Endodermal cell (in vitro differentiated cells): ENCODE measurements at regions not wholly inside any gene's neighbourhood (a gene's known extent, or its start where the extent isn't known, plus 50 kb on each side); places are given as distances from the start of the nearest gene placed in this dataset.

ENCODE experiments used
- DNase-seq: peaks from one replicate; pipeline ENCODE4 v3.0.0-alpha.2; 2017
- H3K27ac ChIP-seq: 2 replicates; pipeline ENCODE4 v1.5.1; 2013; ENCODE audit warnings: mild to moderate bottlenecking, low read depth, low read length, moderate library complexity
- H3K27me3 ChIP-seq: 2 replicates; pipeline ENCODE4 v1.6.1; 2013; ENCODE audit warnings: mild to moderate bottlenecking, low read length, moderate library complexity; ENCODE audit not compliant: insufficient read depth, control insufficient read depth, poor library complexity, severe bottlenecking
- H3K36me3 ChIP-seq: 2 replicates; pipeline ENCODE4 v1.7.0; 2013; ENCODE audit warnings: mild to moderate bottlenecking, low read length, moderate library complexity; ENCODE audit not compliant: control insufficient read depth, insufficient read depth
- H3K4me1 ChIP-seq: one replicate; pipeline ENCODE4 v1.7.0; 2013; ENCODE audit warnings: low read length; ENCODE audit not compliant: control insufficient read depth, insufficient read depth
- H3K4me3 ChIP-seq: 2 replicates; pipeline ENCODE4 v1.5.1; 2013; ENCODE audit warnings: mild to moderate bottlenecking, low read length, moderate library complexity
- H3K9ac ChIP-seq: 2 replicates; pipeline ENCODE4 v1.6.1; 2013; ENCODE audit warnings: mild to moderate bottlenecking, low read length, moderate library complexity; ENCODE audit not compliant: poor library complexity, severe bottlenecking; ENCODE audit errors: extremely low read depth
- H3K9me3 ChIP-seq: 2 replicates; pipeline ENCODE4 v1.6.1; 2013; ENCODE audit warnings: mild to moderate bottlenecking, low read length, moderate library complexity; ENCODE audit not compliant: control insufficient read depth
- H3K27ac Mint-ChIP-seq: 2 replicates; pipeline ENCODE4 v1.8.0; 2020; ENCODE audit warnings: mixed read lengths
- H3K27me3 Mint-ChIP-seq: 2 replicates; pipeline ENCODE4 v1.8.0; 2021; ENCODE audit warnings: mild to moderate bottlenecking, mixed read lengths; ENCODE audit not compliant: insufficient read depth
- H3K36me3 Mint-ChIP-seq: 2 replicates; pipeline ENCODE4 v1.8.0; 2020; ENCODE audit warnings: low read depth, mixed read lengths
- H3K4me1 Mint-ChIP-seq: 2 replicates; pipeline ENCODE4 v1.8.0; 2020; ENCODE audit warnings: mixed read lengths
- H3K4me3 Mint-ChIP-seq: 2 replicates; pipeline ENCODE4 v1.8.0; 2020; ENCODE audit warnings: mild to moderate bottlenecking, moderate library complexity, mixed read lengths
- H3K9me3 Mint-ChIP-seq: 2 replicates; pipeline ENCODE4 v1.8.0; 2020; ENCODE audit warnings: mild to moderate bottlenecking, mixed read lengths
- WGBS, 2 experiments: methylation state at CpG; one replicate each; pipeline versions ENCODE4 v1.1.5 to v1.1.7; 2013; ENCODE audit warnings: missing lambda C conversion rate in 2 of 2, mixed read lengths in 1 of 2; ENCODE audit not compliant: insufficient coverage in 1 of 2, insufficient read length in 1 of 2; 5-methylcytosine and 5-hydroxymethylcytosine counted together
- TF ChIP-seq, protein P1 (sequence below): fragments of 200-600 bp; sonication (generic); conservative IDR thresholded peaks from 2 replicates; pipeline ENCODE4 v1.5.0; 2021; ENCODE audit warnings: antibody characterized with exemption, mild to moderate bottlenecking

GRCh38 chr16:16782153-16782552 lies 403.2 kb downstream of the NPIPA7 start:
- Histone ChIP-seq H3K4me1 (no peaks in the 10 kb centered on the region), H3K27ac (no peak overlapping the region), H3K9ac (no peak overlapping the region), H3K36me3 (no peaks in the 10 kb centered on the region), H3K4me3 (no peak overlapping the region), H3K27me3 (peaks cover 8% of the 10 kb centered on the region), H3K9me3 (peaks cover 8% of the 10 kb centered on the region)
- Mint-ChIP-seq H3K27me3 (peaks cover 34% of the 10 kb centered on the region), H3K9me3 (peaks cover 13% of the 10 kb centered on the region), H3K4me3 (no peak overlapping the region), H3K27ac (no peak overlapping the region), H3K4me1 (peaks cover 29% of the 10 kb centered on the region), H3K36me3 (no peaks in the 10 kb centered on the region)
- no peak for DNase-seq
- 78 to 90% methylated on average over 2 to 4 of the region's 4 CpGs for WGBS, 2 experiments
- TF ChIP-seq, protein P1, sequence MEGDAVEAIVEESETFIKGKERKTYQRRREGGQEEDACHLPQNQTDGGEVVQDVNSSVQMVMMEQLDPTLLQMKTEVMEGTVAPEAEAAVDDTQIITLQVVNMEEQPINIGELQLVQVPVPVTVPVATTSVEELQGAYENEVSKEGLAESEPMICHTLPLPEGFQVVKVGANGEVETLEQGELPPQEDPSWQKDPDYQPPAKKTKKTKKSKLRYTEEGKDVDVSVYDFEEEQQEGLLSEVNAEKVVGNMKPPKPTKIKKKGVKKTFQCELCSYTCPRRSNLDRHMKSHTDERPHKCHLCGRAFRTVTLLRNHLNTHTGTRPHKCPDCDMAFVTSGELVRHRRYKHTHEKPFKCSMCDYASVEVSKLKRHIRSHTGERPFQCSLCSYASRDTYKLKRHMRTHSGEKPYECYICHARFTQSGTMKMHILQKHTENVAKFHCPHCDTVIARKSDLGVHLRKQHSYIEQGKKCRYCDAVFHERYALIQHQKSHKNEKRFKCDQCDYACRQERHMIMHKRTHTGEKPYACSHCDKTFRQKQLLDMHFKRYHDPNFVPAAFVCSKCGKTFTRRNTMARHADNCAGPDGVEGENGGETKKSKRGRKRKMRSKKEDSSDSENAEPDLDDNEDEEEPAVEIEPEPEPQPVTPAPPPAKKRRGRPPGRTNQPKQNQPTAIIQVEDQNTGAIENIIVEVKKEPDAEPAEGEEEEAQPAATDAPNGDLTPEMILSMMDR = no peak

- WGBS, 2 experiments = 60 to 77% methylated on average over 1 to 2 of the region's 2 CpGs
- Mint-ChIP-seq H3K4me3 (no peak overlapping the region), H3K27me3 (peaks cover 20% of the 10 kb centered on the region), H3K27ac (no peak overlapping the region), H3K9me3 (peaks cover 31% of the 10 kb centered on the region), H3K4me1 (peaks cover 8% of the 10 kb centered on the region), H3K36me3 (no peaks in the 10 kb centered on the region)
- Histone ChIP-seq H3K4me3 (no peak overlapping the region), H3K9me3 (peaks cover 25% of the 10 kb centered on the region), H3K9ac (no peak overlapping the region), H3K4me1 (no peaks in the 10 kb centered on the region), H3K27me3 (peaks cover 12% of the 10 kb centered on the region), H3K27ac (no peak overlapping the region), H3K36me3 (no peaks in the 10 kb centered on the region)
- TF ChIP-seq, protein P1 = no peak
- DNase-seq = no peak
Measured at GRCh38 chr16:16788004-16788403, 409.1 kb downstream of the NPIPA7 start.

DNA sequence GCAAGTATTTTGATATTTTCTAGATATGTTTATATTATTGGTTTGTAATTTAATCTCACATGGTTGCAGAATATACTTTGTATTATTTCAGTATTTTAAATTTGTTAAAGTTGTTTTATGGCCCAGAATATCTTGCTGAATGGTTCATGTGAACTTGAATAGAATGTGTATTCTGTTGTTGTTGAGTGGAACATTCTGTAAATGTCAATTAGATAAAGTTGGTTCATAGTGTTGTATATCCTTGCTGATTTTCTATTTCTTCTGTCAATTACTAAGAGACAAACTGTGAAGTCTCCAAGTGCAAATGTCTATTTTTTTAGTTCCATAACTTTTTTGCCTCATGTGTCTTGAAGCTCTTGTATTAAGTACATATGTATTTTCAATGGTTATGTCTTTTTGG lies 411.7 kb downstream of the NPIPA7 start:
- TF ChIP-seq, protein P1 = no peak
- no peak overlapping the region for H3K27ac Mint-ChIP-seq
- Histone ChIP-seq H3K27me3 (peaks cover 28% of the 10 kb centered on the region), H3K4me1 (no peaks in the 10 kb centered on the region), H3K4me3 (no peak overlapping the region), H3K9ac (no peak overlapping the region), H3K36me3 (no peaks in the 10 kb centered on the region), H3K9me3 (peaks cover 25% of the 10 kb centered on the region), H3K27ac (no peak overlapping the region)
- no peak overlapping the region for H3K4me3 Mint-ChIP-seq
- H3K4me1 Mint-ChIP-seq = no peaks in the 10 kb centered on the region
- peaks cover 31% of the 10 kb centered on the region for H3K9me3 Mint-ChIP-seq
- H3K27me3 Mint-ChIP-seq = peaks cover 27% of the 10 kb centered on the region
- DNase-seq = no peak
- H3K36me3 Mint-ChIP-seq = no peaks in the 10 kb centered on the region
